Activated CD4-positive, alpha-beta T cell treated with anti-CD3 and anti-CD28 coated beads for 36 hours (primary cell): ENCODE measurements at regions not wholly inside any gene's neighbourhood (a gene's known extent, or its start where the extent isn't known, plus 50 kb on each side); places are given as distances from the start of the nearest gene placed in this dataset.

Experiments
- ATAC-seq: fragments of 200-7000 bp; cut with Tn5 transposase; one replicate; pipeline ENCODE4 v1.10.0; 2021; ENCODE audit warnings: mild to moderate bottlenecking, moderate library complexity
- CTCF ChIA-PET: fragments of 350-600 bp; sonication (Branson Sonifier 250); formaldehyde crosslinking; loops from one replicate; lab custom pipeline; 2021; ENCODE audit warnings: antibody characterized with exemption; lab: Charles Lee
- POLR2A ChIA-PET: fragments of 350-600 bp; sonication (Branson Sonifier 250); formaldehyde crosslinking; loops from one replicate; lab custom pipeline; 2021; ENCODE audit warnings: antibody characterized with exemption, inconsistent platforms; lab: Charles Lee
- DNase-seq: peaks from one replicate; pipeline ENCODE4 v3.0.0-alpha.2; 2020
- H3K27ac Mint-ChIP-seq: one replicate; pipeline ENCODE4 v1.8.0; 2021; ENCODE audit warnings: mixed read lengths
- H3K27me3 Mint-ChIP-seq: one replicate; pipeline ENCODE4 v1.8.0; 2021; ENCODE audit warnings: mixed read lengths
- H3K36me3 Mint-ChIP-seq: one replicate; pipeline ENCODE4 v1.8.0; 2021; ENCODE audit warnings: low read depth, mixed read lengths
- H3K4me1 Mint-ChIP-seq: one replicate; pipeline ENCODE4 v1.8.0; 2021; ENCODE audit warnings: mixed read lengths
- H3K4me3 Mint-ChIP-seq: one replicate; pipeline ENCODE4 v1.8.0; 2021; ENCODE audit warnings: mild to moderate bottlenecking, moderate library complexity, mixed read lengths
- H3K9me3 Mint-ChIP-seq: one replicate; pipeline ENCODE4 v1.8.0; 2021; ENCODE audit warnings: low read depth, mixed read lengths
- intact Hi-C, 2 experiments: fragments of 100-400 bp; cut with DNase I in 1 of 2; cut with micrococcal nuclease in 1 of 2; formaldehyde crosslinking; loops; one replicate each; pipeline versions ENCODE4 v1.14.2 to v1.15.1; 2022 to 2024; cut with DNase I, micrococcal nuclease

GRCh38 chr2:19757586-19757985 lies 144.2 kb downstream of the TTC32 start:
- intact Hi-C loops = no loop called here
- H3K9me3 Mint-ChIP-seq = no peaks in the 10 kb centered on the region
- peaks cover 2% of the 10 kb centered on the region for H3K27me3 Mint-ChIP-seq
- POLR2A ChIA-PET = no interaction called here
- H3K27ac Mint-ChIP-seq = no peak overlapping the region
- DNase-seq (no peak), ATAC-seq (no peak)
- CTCF ChIA-PET = interaction anchor here (1.0 kb wide), 1 partner anchor 33 kb away, joined by 3 read pairs; no protein-coding TSS in a partner anchor
- no peak overlapping the region for H3K4me3 Mint-ChIP-seq
- H3K36me3 Mint-ChIP-seq = no peaks in the 10 kb centered on the region
- no peaks in the 10 kb centered on the region for H3K4me1 Mint-ChIP-seq

- no peak for DNase-seq
- intact Hi-C loops = no loop called here
- Mint-ChIP-seq H3K36me3 (no peaks in the 10 kb centered on the region), H3K9me3 (no peaks in the 10 kb centered on the region), H3K27me3 (peaks cover 2% of the 10 kb centered on the region), H3K27ac (no peak overlapping the region), H3K4me1 (no peaks in the 10 kb centered on the region), H3K4me3 (no peak overlapping the region)
- ChIA-PET POLR2A (no interaction called here), CTCF (no interaction called here)
- ATAC-seq = no peak
Measured at GRCh38 chr2:19754907-19755306, 146.9 kb downstream of the TTC32 start.

GRCh38 chr2:19753818-19754217 lies 148.0 kb downstream of the TTC32 start:
- no peak for DNase-seq
- no peak overlapping the region for H3K4me3 Mint-ChIP-seq
- ChIA-PET POLR2A (no interaction called here), CTCF (no interaction called here)
- no peak overlapping the region for H3K27ac Mint-ChIP-seq
- H3K9me3 Mint-ChIP-seq = no peaks in the 10 kb centered on the region
- intact Hi-C loops = no loop called here
- peaks cover 2% of the 10 kb centered on the region for H3K27me3 Mint-ChIP-seq
- no peaks in the 10 kb centered on the region for H3K36me3 Mint-ChIP-seq
- H3K4me1 Mint-ChIP-seq = no peaks in the 10 kb centered on the region
- ATAC-seq = no peak

GRCh38 chr2:19753314-19753713 lies 148.5 kb downstream of the TTC32 start:
- no peaks in the 10 kb centered on the region for H3K9me3 Mint-ChIP-seq
- H3K27me3 Mint-ChIP-seq = peaks cover 2% of the 10 kb centered on the region
- no peak overlapping the region for H3K4me3 Mint-ChIP-seq

GRCh38 chr2:19752500-19752899 lies 149.3 kb downstream of the TTC32 start:
- ChIA-PET POLR2A (no interaction called here), CTCF (interaction anchor here (0.8 kb wide), 1 partner anchor 9 kb away, joined by 4 read pairs; no protein-coding TSS in a partner anchor)
- no peak for ATAC-seq
- H3K27me3 Mint-ChIP-seq = peaks cover 2% of the 10 kb centered on the region
- H3K36me3 Mint-ChIP-seq = no peaks in the 10 kb centered on the region
- intact Hi-C loops = no loop called here
- H3K4me1 Mint-ChIP-seq = no peaks in the 10 kb centered on the region
- H3K9me3 Mint-ChIP-seq = no peaks in the 10 kb centered on the region
- DNase-seq = no peak
- no peak overlapping the region for H3K27ac Mint-ChIP-seq
- no peak overlapping the region for H3K4me3 Mint-ChIP-seq

More at GRCh38 chr2:19753314-19753713, 148.5 kb downstream of the TTC32 start:
- Mint-ChIP-seq H3K27ac (no peak overlapping the region), H3K36me3 (no peaks in the 10 kb centered on the region), H3K4me1 (no peaks in the 10 kb centered on the region)
- intact Hi-C loops = no loop called here
- ChIA-PET POLR2A (no interaction called here), CTCF (interaction anchor here (0.8 kb wide), 1 partner anchor 8 kb away, joined by 4 read pairs; no protein-coding TSS in a partner anchor)
- DNase-seq (no peak), ATAC-seq (no peak)

DNA sequence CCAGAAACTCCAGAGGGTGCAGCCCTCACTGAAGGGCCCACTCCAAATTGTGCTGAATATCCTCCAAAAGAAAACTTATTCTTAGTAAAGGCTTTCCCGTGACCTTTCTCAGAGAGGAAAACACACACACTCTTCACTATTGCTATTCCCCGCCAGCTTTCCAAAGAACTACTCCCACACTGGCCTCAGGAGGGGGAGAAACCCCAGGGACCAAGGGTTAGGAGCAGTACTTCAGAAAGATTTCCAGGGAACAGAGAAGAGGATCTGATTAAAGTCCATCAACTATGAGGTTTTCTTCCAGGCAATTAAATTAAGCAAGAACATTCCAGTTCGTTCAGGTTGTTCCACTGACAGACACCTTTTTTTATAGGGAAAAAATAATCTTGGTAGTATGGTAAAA lies 150.2 kb downstream of the TTC32 start:
- Mint-ChIP-seq H3K27me3 (no peaks in the 10 kb centered on the region), H3K4me3 (no peak overlapping the region), H3K4me1 (no peaks in the 10 kb centered on the region), H3K36me3 (no peaks in the 10 kb centered on the region), H3K27ac (no peak overlapping the region), H3K9me3 (no peaks in the 10 kb centered on the region)
- ATAC-seq (no peak), DNase-seq (no peak)
- CTCF ChIA-PET = interaction anchor here (0.6 to 0.7 kb wide), 3 partner anchors 133 to 668 kb away, joined by 3 to 5 read pairs (median 3); no protein-coding TSS in a partner anchor
- POLR2A ChIA-PET = no interaction called here
- intact Hi-C loops = no loop called here

- ChIA-PET CTCF (no interaction called here), POLR2A (no interaction called here)
- Mint-ChIP-seq H3K4me1 (no peaks in the 10 kb centered on the region), H3K27ac (no peak overlapping the region), H3K36me3 (no peaks in the 10 kb centered on the region), H3K4me3 (no peak overlapping the region), H3K9me3 (no peaks in the 10 kb centered on the region), H3K27me3 (no peaks in the 10 kb centered on the region)
- intact Hi-C loops = no loop called here
- ATAC-seq (no peak), DNase-seq (no peak)
Measured at GRCh38 chr2:19750136-19750535, 151.6 kb downstream of the TTC32 start.

DNA sequence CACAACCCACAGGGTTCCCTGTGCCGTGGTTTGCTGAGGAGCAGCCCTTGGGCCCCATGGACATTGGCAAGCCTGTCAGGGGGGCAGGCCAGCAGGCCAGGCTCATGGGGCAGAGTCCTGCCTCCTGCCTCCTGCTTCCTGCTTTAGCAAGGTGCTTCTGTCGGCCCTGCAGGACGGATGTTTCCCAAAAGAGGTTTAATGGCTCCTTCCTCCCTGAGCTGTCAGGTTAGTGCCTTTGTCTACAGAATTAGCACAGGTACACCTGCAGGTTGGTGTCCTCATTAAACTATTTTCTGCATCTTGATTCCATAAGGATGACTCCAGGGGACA lies 152.3 kb downstream of the TTC32 start:
- H3K4me3 Mint-ChIP-seq = no peak overlapping the region
- no peaks in the 10 kb centered on the region for H3K27me3 Mint-ChIP-seq
- H3K27ac Mint-ChIP-seq = no peak overlapping the region
- no peak for DNase-seq
- no peaks in the 10 kb centered on the region for H3K9me3 Mint-ChIP-seq
- intact Hi-C loops = no loop called here
- CTCF ChIA-PET = no interaction called here
- H3K36me3 Mint-ChIP-seq = no peaks in the 10 kb centered on the region
- no peaks in the 10 kb centered on the region for H3K4me1 Mint-ChIP-seq
- POLR2A ChIA-PET = no interaction called here
- ATAC-seq = no peak

- DNase-seq = no peak
- ChIA-PET CTCF (no interaction called here), POLR2A (no interaction called here)
- H3K36me3 Mint-ChIP-seq = no peaks in the 10 kb centered on the region
- no peak overlapping the region for H3K4me3 Mint-ChIP-seq
- H3K9me3 Mint-ChIP-seq = no peaks in the 10 kb centered on the region
- intact Hi-C loops = no loop called here
- ATAC-seq = no peak
- no peak overlapping the region for H3K27ac Mint-ChIP-seq
- H3K27me3 Mint-ChIP-seq = no peaks in the 10 kb centered on the region
- H3K4me1 Mint-ChIP-seq = no peaks in the 10 kb centered on the region
Measured at GRCh38 chr2:19748711-19749506, 152.9 kb downstream of the TTC32 start.

GRCh38 chr2:19748073-19748375 lies 153.8 kb downstream of the TTC32 start:
- ChIA-PET CTCF (no interaction called here), POLR2A (no interaction called here)
- Mint-ChIP-seq H3K36me3 (no peaks in the 10 kb centered on the region), H3K27ac (no peak overlapping the region), H3K27me3 (no peaks in the 10 kb centered on the region), H3K4me1 (no peaks in the 10 kb centered on the region), H3K4me3 (no peak overlapping the region), H3K9me3 (no peaks in the 10 kb centered on the region)
- intact Hi-C loops = no loop called here
- ATAC-seq (no peak), DNase-seq (no peak)

- CTCF ChIA-PET = interaction anchor here (0.7 kb wide), 1 partner anchor 764 kb away, joined by 3 read pairs; no protein-coding TSS in a partner anchor
- no peaks in the 10 kb centered on the region for H3K4me1 Mint-ChIP-seq
- H3K27ac Mint-ChIP-seq = no peak overlapping the region
- no peak overlapping the region for H3K4me3 Mint-ChIP-seq
- no peaks in the 10 kb centered on the region for H3K9me3 Mint-ChIP-seq
- POLR2A ChIA-PET = no interaction called here
- ATAC-seq (no peak), DNase-seq (no peak)
- no peaks in the 10 kb centered on the region for H3K27me3 Mint-ChIP-seq
- intact Hi-C loops = no loop called here
- no peaks in the 10 kb centered on the region for H3K36me3 Mint-ChIP-seq
Measured at GRCh38 chr2:19747310-19748072, 154.3 kb downstream of the TTC32 start.
